H9 (cell line): ENCODE measurements at regions not wholly inside any gene's neighbourhood (a gene's known extent, or its start where the extent isn't known, plus 50 kb on each side); places are given as distances from the start of the nearest gene placed in this dataset.

ENCODE experiments used
- DNase-seq: peaks from one replicate; pipeline ENCODE4 v3.0.0-alpha.2; 2017
- H2AFZ ChIP-seq: one replicate; pipeline ENCODE4 v1.6.1; 2013; ENCODE audit warnings: mild to moderate bottlenecking, low read length, control low read depth, moderate library complexity
- H2AK5ac ChIP-seq: 2 replicates; pipeline ENCODE4 v1.6.1; 2013; ENCODE audit warnings: low read length, control low read depth, mixed read lengths; ENCODE audit not compliant: insufficient read length
- H2BK120ac ChIP-seq: one replicate; pipeline ENCODE4 v1.6.1; 2013; ENCODE audit warnings: low read depth, mild to moderate bottlenecking, low read length, control low read depth, inconsistent platforms; ENCODE audit not compliant: poor library complexity, severe bottlenecking
- H2BK12ac ChIP-seq: 2 replicates; pipeline ENCODE4 v1.6.1; 2013; ENCODE audit warnings: low read length, control low read depth, mixed read lengths, low read depth; ENCODE audit not compliant: insufficient read length
- H2BK15ac ChIP-seq: 2 replicates; pipeline ENCODE4 v1.6.1; 2013; ENCODE audit warnings: low read depth, low read length, control low read depth
- H2BK20ac ChIP-seq: one replicate; pipeline ENCODE4 v1.6.1; 2013; ENCODE audit warnings: low read depth, mild to moderate bottlenecking, low read length, control low read depth, inconsistent platforms; ENCODE audit not compliant: poor library complexity, severe bottlenecking
- H2BK5ac ChIP-seq: 2 replicates; pipeline ENCODE4 v1.6.1; 2013; ENCODE audit warnings: low read length, control low read depth, mixed read lengths; ENCODE audit not compliant: insufficient read length
- H3K14ac ChIP-seq: 2 replicates; pipeline ENCODE4 v1.6.1; 2013; ENCODE audit warnings: low read length, control low read depth; ENCODE audit not compliant: insufficient read depth
- H3K18ac ChIP-seq: 2 replicates; pipeline ENCODE4 v1.6.1; 2013; ENCODE audit warnings: low read depth, mild to moderate bottlenecking, mixed read lengths, low read length, control low read depth; ENCODE audit not compliant: insufficient read length
- H3K23ac ChIP-seq: 2 replicates; pipeline ENCODE4 v1.6.1; 2013; ENCODE audit warnings: low read length, control low read depth, mixed read lengths, low read depth; ENCODE audit not compliant: insufficient read length
- H3K23me2 ChIP-seq: 2 replicates; pipeline ENCODE4 v1.6.1; 2013; ENCODE audit warnings: low read depth, mild to moderate bottlenecking, mixed read lengths, low read length, control low read depth; ENCODE audit not compliant: insufficient read length, poor library complexity, severe bottlenecking
- H3K27ac ChIP-seq: 2 replicates; pipeline ENCODE4 v1.5.1; 2013; ENCODE audit warnings: low read length, control low read depth, mixed read lengths, low read depth; ENCODE audit not compliant: insufficient read length
- H3K27me3 ChIP-seq: 2 replicates; pipeline ENCODE4 v1.6.1; 2013; ENCODE audit warnings: low read length, control low read depth, inconsistent platforms; ENCODE audit not compliant: insufficient read depth
- H3K4ac ChIP-seq: 2 replicates; pipeline ENCODE4 v1.6.1; 2013; ENCODE audit warnings: low read depth, mild to moderate bottlenecking, control low read depth, inconsistent platforms, low read length, moderate library complexity
- H3K4me1 ChIP-seq: 2 replicates; pipeline ENCODE4 v1.6.1; 2013; ENCODE audit warnings: low read length, control low read depth, inconsistent platforms; ENCODE audit not compliant: insufficient read depth
- H3K4me2 ChIP-seq: 2 replicates; pipeline ENCODE4 v1.6.1; 2013; ENCODE audit warnings: low read length, control low read depth, mixed read lengths; ENCODE audit not compliant: insufficient read length, insufficient read depth
- H3K56ac ChIP-seq: 2 replicates; pipeline ENCODE4 v1.6.1; 2013; ENCODE audit warnings: low read depth, mild to moderate bottlenecking, mixed read lengths, low read length, control low read depth; ENCODE audit not compliant: insufficient read length
- H3K79me1 ChIP-seq: 2 replicates; pipeline ENCODE4 v1.6.1; 2013; ENCODE audit warnings: low read depth, mild to moderate bottlenecking, moderate library complexity, low read length, control low read depth, inconsistent platforms; ENCODE audit not compliant: insufficient read depth, poor library complexity, severe bottlenecking
- H3K79me2 ChIP-seq: 2 replicates; pipeline ENCODE4 v1.6.1; 2013; ENCODE audit warnings: low read length, control low read depth, inconsistent platforms; ENCODE audit not compliant: insufficient read depth
- H3K9ac ChIP-seq: 2 replicates; pipeline ENCODE4 v1.6.1; 2013; ENCODE audit warnings: low read length, control low read depth, mixed read lengths; ENCODE audit not compliant: insufficient read length; ENCODE audit errors: extremely low read depth
- H3K9me3 ChIP-seq: one replicate; pipeline ENCODE4 v1.6.1; 2013; ENCODE audit warnings: low read depth, low read length, inconsistent platforms; ENCODE audit not compliant: control insufficient read depth
- H3T11ph ChIP-seq: one replicate; pipeline ENCODE4 v1.6.1; 2013; ENCODE audit warnings: mild to moderate bottlenecking, low read length, control low read depth, inconsistent platforms
- H4K20me1 ChIP-seq: one replicate; pipeline ENCODE4 v1.6.1; 2013; ENCODE audit not compliant: control insufficient read depth, insufficient read length, insufficient read depth
- H4K5ac ChIP-seq: 2 replicates; pipeline ENCODE4 v1.6.1; 2013; ENCODE audit warnings: low read depth, mild to moderate bottlenecking, mixed read lengths, low read length, control low read depth; ENCODE audit not compliant: insufficient read length
- H4K8ac ChIP-seq: replicated peaks from 2 replicates; pipeline ENCODE4 v1.6.1; 2013; ENCODE audit warnings: low read length, control low read depth, mixed read lengths, low read depth; ENCODE audit not compliant: insufficient read length
- H4K91ac ChIP-seq: 2 replicates; pipeline ENCODE4 v1.6.1; 2013; ENCODE audit warnings: low read depth, mild to moderate bottlenecking, moderate library complexity, mixed read lengths, low read length, control low read depth; ENCODE audit not compliant: insufficient read length
- H3K27ac Mint-ChIP-seq, 3 experiments: 2 replicates in 2 of 3; 3 replicates in 1 of 3; pipeline ENCODE4 v1.8.0; 2020 to 2021; ENCODE audit warnings: mixed read lengths in 3 of 3, mild to moderate bottlenecking in 1 of 3, moderate library complexity in 1 of 3
- H3K27me3 Mint-ChIP-seq: 2 replicates; pipeline ENCODE4 v1.8.0; 2021; ENCODE audit warnings: low read depth, mild to moderate bottlenecking, moderate library complexity, mixed read lengths
- H3K36me3 Mint-ChIP-seq, 3 experiments: 2 replicates in 2 of 3; 3 replicates in 1 of 3; pipeline ENCODE4 v1.8.0; 2020 to 2021; ENCODE audit warnings: low read depth in 3 of 3, mixed read lengths in 3 of 3; ENCODE audit not compliant: insufficient read depth in 1 of 3
- H3K4me1 Mint-ChIP-seq, 2 experiments: 2 replicates each; pipeline ENCODE4 v1.8.0; 2020; ENCODE audit warnings: mixed read lengths in 2 of 2
- H3K4me3 Mint-ChIP-seq, 2 experiments: 2 replicates in 1 of 2; 3 replicates in 1 of 2; pipeline ENCODE4 v1.8.0; 2020 to 2021; ENCODE audit warnings: mild to moderate bottlenecking in 2 of 2, mixed read lengths in 2 of 2, moderate library complexity in 1 of 2
- H3K9me3 Mint-ChIP-seq, 2 experiments: 2 replicates in 1 of 2; 3 replicates in 1 of 2; pipeline ENCODE4 v1.8.0; 2020; ENCODE audit warnings: mild to moderate bottlenecking in 2 of 2, mixed read lengths in 2 of 2, moderate library complexity in 1 of 2
- WGBS: extraction: QIAGEN DNeasy Blood & Tissue Kit; methylation state at CpG from one replicate; pipeline ENCODE4 v1.1.7; 2013; ENCODE audit warnings: missing lambda C conversion rate, low lambda C conversion rate, mixed read lengths; ENCODE audit not compliant: insufficient read length; ENCODE audit errors: extremely low coverage; 5-methylcytosine and 5-hydroxymethylcytosine counted together
- TF ChIP-seq, protein P1 (sequence below): fragments of 200-600 bp; sonication (generic); conservative IDR thresholded peaks from 3 replicates; pipeline ENCODE4 v1.8.0; 2021; ENCODE audit warnings: antibody characterized with exemption, mild to moderate bottlenecking

- Histone ChIP-seq H2AFZ (no peak overlapping the region), H2AK5ac (no peak overlapping the region)
- no peaks in the 10 kb centered on the region; the same call in 1 of the 2 replicates for H3K27me3 Mint-ChIP-seq
These were observed 59.8 kb upstream of the PPP2R5A start for GRCh38 chr1:212225416-212225815.

More at GRCh38 chr1:212225416-212225815, 59.8 kb upstream of the PPP2R5A start:
- Mint-ChIP-seq H3K4me3 (no peak overlapping the region), H3K36me3 (no peaks in the 10 kb centered on the region), H3K4me1 (peaks cover 12 to 14% of the 10 kb centered on the region in 2 experiments), H3K27ac (no peak overlapping the region), H3K9me3 (no peaks in the 10 kb centered on the region)
- no peaks in the 10 kb centered on the region for H3K9me3 ChIP-seq
- WGBS: no CpG with 5 or more reads among the region's 6 CpGs
- H4K20me1 ChIP-seq: no peaks in the 10 kb centered on the region
- no peak overlapping the region for H2BK20ac ChIP-seq
- TF ChIP-seq, protein P1, sequence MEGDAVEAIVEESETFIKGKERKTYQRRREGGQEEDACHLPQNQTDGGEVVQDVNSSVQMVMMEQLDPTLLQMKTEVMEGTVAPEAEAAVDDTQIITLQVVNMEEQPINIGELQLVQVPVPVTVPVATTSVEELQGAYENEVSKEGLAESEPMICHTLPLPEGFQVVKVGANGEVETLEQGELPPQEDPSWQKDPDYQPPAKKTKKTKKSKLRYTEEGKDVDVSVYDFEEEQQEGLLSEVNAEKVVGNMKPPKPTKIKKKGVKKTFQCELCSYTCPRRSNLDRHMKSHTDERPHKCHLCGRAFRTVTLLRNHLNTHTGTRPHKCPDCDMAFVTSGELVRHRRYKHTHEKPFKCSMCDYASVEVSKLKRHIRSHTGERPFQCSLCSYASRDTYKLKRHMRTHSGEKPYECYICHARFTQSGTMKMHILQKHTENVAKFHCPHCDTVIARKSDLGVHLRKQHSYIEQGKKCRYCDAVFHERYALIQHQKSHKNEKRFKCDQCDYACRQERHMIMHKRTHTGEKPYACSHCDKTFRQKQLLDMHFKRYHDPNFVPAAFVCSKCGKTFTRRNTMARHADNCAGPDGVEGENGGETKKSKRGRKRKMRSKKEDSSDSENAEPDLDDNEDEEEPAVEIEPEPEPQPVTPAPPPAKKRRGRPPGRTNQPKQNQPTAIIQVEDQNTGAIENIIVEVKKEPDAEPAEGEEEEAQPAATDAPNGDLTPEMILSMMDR: no peak
- no peak overlapping the region for H4K91ac ChIP-seq
- no peak overlapping the region for H3K27ac ChIP-seq
- H2BK15ac ChIP-seq: no peak overlapping the region
- H3T11ph ChIP-seq: no peak overlapping the region
- H3K4me1 ChIP-seq: no peaks in the 10 kb centered on the region
- no peak overlapping the region for H2BK120ac ChIP-seq
- H3K56ac ChIP-seq: no peak overlapping the region
- H3K4ac ChIP-seq: no peak overlapping the region
- no peaks in the 10 kb centered on the region for H3K23me2 ChIP-seq
- no peaks in the 10 kb centered on the region for H3K27me3 ChIP-seq
- no peak overlapping the region for H3K14ac ChIP-seq
- no peak overlapping the region for H4K5ac ChIP-seq
- no peak overlapping the region for H3K18ac ChIP-seq
- H3K79me2 ChIP-seq: no peaks in the 10 kb centered on the region
- no peaks in the 10 kb centered on the region for H3K79me1 ChIP-seq
- no peak overlapping the region for H4K8ac ChIP-seq
- H2BK5ac ChIP-seq: no peak overlapping the region
- H3K9ac ChIP-seq: no peak overlapping the region
- no peak overlapping the region for H2BK12ac ChIP-seq
- no peak overlapping the region for H3K4me2 ChIP-seq
- no peak for DNase-seq
- no peak overlapping the region for H3K23ac ChIP-seq
